Left lobe of liver (tissue), 2 donors: ENCODE measurements at regions not wholly inside any gene's neighbourhood (a gene's known extent, or its start where the extent isn't known, plus 50 kb on each side); places are given as distances from the start of the nearest gene placed in this dataset.
"Not testable (repeated sequence)": the region's sequence is repeated elsewhere in the genome, so short reads cannot be mapped to it uniquely, and the experiment has no call there.

Source experiments
- ATAC-seq: fragments of 200-7000 bp; cut with Tn5 transposase; one replicate; pipeline ENCODE4 v1.9.1; 2020; ENCODE audit warnings: mild to moderate bottlenecking, moderate library complexity
- DNase-seq: peaks from one replicate; pipeline ENCODE4 v3.0.0-alpha.2; 2020; ENCODE audit warnings: low spot score
- donor health status: DM: no; HTN: no; CAD: no; lungs with moderate emphysema.
- donor health status: DM: no; HTN: yes; CAD: no.

- DNase-seq, ATAC-seq: not testable (repeated sequence)
Observed at GRCh38 chr9:97182532-97182931, 124.9 kb upstream of the CCDC180 start.

- DNase-seq (no peak), ATAC-seq (no peak)
Observed at GRCh38 chr9:97179616-97180015, 127.8 kb upstream of the CCDC180 start.

GRCh38 chr9:97176206-97176605 is 131.3 kb upstream of the CCDC180 start:
- ATAC-seq (no peak), DNase-seq (no peak)

- not testable (repeated sequence) for ATAC-seq, DNase-seq
Observed at GRCh38 chr9:97168174-97168573, 129.2 kb upstream of the CTSV start.

GRCh38 chr9:97166496-97167138 is 127.7 kb upstream of the CTSV start:
- not testable (repeated sequence) for ATAC-seq, DNase-seq

- no peak for ATAC-seq
- DNase-seq, result no peak
Observed at GRCh38 chr9:97160255-97160654, 121.3 kb upstream of the CTSV start.

- ATAC-seq, DNase-seq: not testable (repeated sequence)
Observed at GRCh38 chr9:97158722-97159121, 119.8 kb upstream of the CTSV start.

- ATAC-seq, DNase-seq: not testable (repeated sequence)
Observed at GRCh38 chr9:97155441-97155840, 116.5 kb upstream of the CTSV start.

- ATAC-seq, result no peak
- no peak for DNase-seq
Observed at GRCh38 chr9:97153967-97154366, 115.0 kb upstream of the CTSV start.

GRCh38 chr9:97153160-97153559 is 114.2 kb upstream of the CTSV start:
- not testable (repeated sequence) for ATAC-seq, DNase-seq

GRCh38 chr9:97150471-97150870 is 111.5 kb upstream of the CTSV start:
- DNase-seq, result not testable (repeated sequence)

GRCh38 chr9:97148428-97148827 is 109.5 kb upstream of the CTSV start:
- DNase-seq, ATAC-seq: not testable (repeated sequence)

More at GRCh38 chr9:97150471-97150870, 111.5 kb upstream of the CTSV start:
- not testable (repeated sequence) for ATAC-seq

- DNase-seq, ATAC-seq: not testable (repeated sequence)
Observed at GRCh38 chr9:97145680-97146079, 106.7 kb upstream of the CTSV start.

GRCh38 chr9:97140566-97140965 is 101.6 kb upstream of the CTSV start:
- ATAC-seq (no peak), DNase-seq (no peak)

- DNase-seq (no peak), ATAC-seq (no peak)
Observed at GRCh38 chr9:97136421-97136820, 97.5 kb upstream of the CTSV start.

GRCh38 chr9:97133966-97134365 is 95.0 kb upstream of the CTSV start:
- not testable (repeated sequence) for DNase-seq, ATAC-seq

- ATAC-seq (no peak), DNase-seq (no peak)
Observed at GRCh38 chr9:97132865-97133264, 93.9 kb upstream of the CTSV start.

GRCh38 chr9:97130864-97131263 is 91.9 kb upstream of the CTSV start:
- not testable (repeated sequence) for DNase-seq, ATAC-seq

GRCh38 chr9:97130387-97130786 is 91.4 kb upstream of the CTSV start:
- DNase-seq, ATAC-seq: not testable (repeated sequence)

- DNase-seq (no peak), ATAC-seq (no peak)
Observed at GRCh38 chr9:97128919-97129318, 90.0 kb upstream of the CTSV start.

GRCh38 chr9:97124256-97124655 is 85.3 kb upstream of the CTSV start:
- no peak for ATAC-seq
- DNase-seq, result no peak

GRCh38 chr9:97110696-97111095 is 71.8 kb upstream of the CTSV start:
- no peak for ATAC-seq
- no peak for DNase-seq
